NT2/D1 (cell line): ENCODE measurements at regions not wholly inside any gene's neighbourhood (a gene's known extent, or its start where the extent isn't known, plus 50 kb on each side); places are given as distances from the start of the nearest gene placed in this dataset.

Experiments
- DNase-seq: peaks from one replicate; pipeline ENCODE4 v3.0.0-alpha.2; 2011; ENCODE audit warnings: low read depth, low spot score
- H3K27me3 ChIP-seq: 2 replicates; pipeline ENCODE4 v1.6.0; 2011; ENCODE audit warnings: mild to moderate bottlenecking; ENCODE audit not compliant: insufficient read length, insufficient read depth
- H3K36me3 ChIP-seq: 2 replicates; pipeline ENCODE4 v1.6.1; 2011; ENCODE audit warnings: mild to moderate bottlenecking, low read length, mixed read lengths; ENCODE audit not compliant: insufficient read depth, insufficient read length
- H3K4me1 ChIP-seq: 2 replicates; pipeline ENCODE4 v1.5.1; 2011; ENCODE audit not compliant: insufficient read depth, insufficient read length
- H3K4me3 ChIP-seq: 2 replicates; pipeline ENCODE4 v1.5.1; 2011; ENCODE audit warnings: low read depth; ENCODE audit not compliant: insufficient read length
- H3K9ac ChIP-seq: 2 replicates; pipeline ENCODE4 v1.6.0; 2011; ENCODE audit warnings: low read depth; ENCODE audit not compliant: insufficient read length
- H3K9me3 ChIP-seq: 2 replicates; pipeline ENCODE4 v1.5.1; 2011; ENCODE audit warnings: mild to moderate bottlenecking, low read length; ENCODE audit not compliant: insufficient read depth
- SUZ12 ChIP-seq: IDR thresholded peaks from 2 replicates; pipeline ENCODE4 v1.6.1; 2011; ENCODE audit not compliant: insufficient read length, insufficient read depth; ENCODE audit errors: extremely low read depth
- YY1 ChIP-seq: IDR thresholded peaks from 2 replicates; pipeline ENCODE4 v1.6.1; 2011; ENCODE audit not compliant: insufficient read length, insufficient read depth
- ZNF274 ChIP-seq: IDR thresholded peaks from 2 replicates; pipeline ENCODE4 v1.6.1; 2011; ENCODE audit warnings: mild to moderate bottlenecking, low read depth, low read length

DNA sequence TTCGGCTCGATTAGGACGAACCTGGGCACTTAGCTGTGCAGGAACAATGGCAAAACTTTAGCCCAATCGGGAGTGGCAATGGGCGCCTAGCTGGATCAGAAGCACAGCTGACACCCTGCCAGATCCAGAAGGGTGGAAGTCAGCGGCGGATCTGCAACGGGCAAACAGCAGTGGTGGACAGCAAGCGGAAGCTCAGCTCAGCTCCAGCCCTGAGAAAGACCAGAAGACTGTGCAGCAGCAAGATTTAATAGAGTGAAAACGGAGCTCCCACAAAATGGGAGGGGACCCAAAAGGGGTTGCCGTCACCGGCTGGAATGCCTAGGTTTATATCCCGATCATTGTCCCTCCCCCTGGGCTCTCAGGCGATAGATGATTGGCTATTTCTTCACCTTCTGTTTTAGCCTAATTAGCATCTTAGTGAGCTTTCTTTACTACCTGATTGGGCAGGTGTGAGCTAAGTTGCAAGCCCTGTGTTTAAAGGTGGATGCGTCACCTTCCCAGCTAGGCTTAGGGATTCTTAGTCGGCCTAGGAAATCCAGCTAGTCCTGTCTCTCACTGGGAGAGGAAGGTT lies 1237.9 kb downstream of the CDH12 start:
- H3K4me3 ChIP-seq: no peak overlapping the region
- H3K4me1 ChIP-seq: peaks cover 3% of the 10 kb centered on the region
- no peak for DNase-seq
- TF ChIP-seq SUZ12 (no peak), ZNF274 (no peak), YY1 (no peak)
- no peaks in the 10 kb centered on the region for H3K27me3 ChIP-seq
- no peak overlapping the region for H3K9ac ChIP-seq
- no peaks in the 10 kb centered on the region for H3K36me3 ChIP-seq
- peaks cover 8% of the 10 kb centered on the region; the same call in 1 of the 2 replicates for H3K9me3 ChIP-seq

DNA sequence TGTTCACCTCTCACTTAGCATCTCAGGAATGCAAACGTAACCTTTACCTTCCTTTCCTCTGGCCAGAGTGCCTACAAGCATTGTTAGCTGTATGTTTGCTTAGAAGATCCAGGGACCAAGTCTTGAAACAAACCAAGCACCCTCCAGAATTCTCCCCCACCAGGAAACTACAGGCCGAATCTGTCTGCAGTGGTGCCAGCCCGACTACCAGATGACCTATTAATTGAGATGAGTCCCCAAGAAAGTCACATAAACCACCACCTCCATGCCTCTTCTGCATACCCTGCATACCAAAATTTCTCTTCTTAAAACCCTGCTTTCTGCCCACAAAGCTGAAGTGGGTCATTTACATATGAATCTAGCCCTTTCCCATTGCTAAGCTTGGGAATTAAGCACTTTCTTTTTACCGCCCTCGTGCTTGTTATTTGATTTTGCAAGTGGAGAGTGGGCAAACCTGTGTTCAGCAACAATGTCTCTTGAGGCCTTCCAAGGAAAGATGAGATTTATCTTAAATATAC lies 1239.1 kb downstream of the CDH12 start:
- Histone ChIP-seq H3K36me3 (no peaks in the 10 kb centered on the region), H3K9ac (no peak overlapping the region), H3K4me1 (peaks cover 3% of the 10 kb centered on the region), H3K9me3 (peaks cover 8% of the 10 kb centered on the region; the same call in 1 of the 2 replicates), H3K27me3 (no peaks in the 10 kb centered on the region), H3K4me3 (no peak overlapping the region)
- peak; percentile 73 for DNase-seq
- TF ChIP-seq SUZ12: no peak

DNA sequence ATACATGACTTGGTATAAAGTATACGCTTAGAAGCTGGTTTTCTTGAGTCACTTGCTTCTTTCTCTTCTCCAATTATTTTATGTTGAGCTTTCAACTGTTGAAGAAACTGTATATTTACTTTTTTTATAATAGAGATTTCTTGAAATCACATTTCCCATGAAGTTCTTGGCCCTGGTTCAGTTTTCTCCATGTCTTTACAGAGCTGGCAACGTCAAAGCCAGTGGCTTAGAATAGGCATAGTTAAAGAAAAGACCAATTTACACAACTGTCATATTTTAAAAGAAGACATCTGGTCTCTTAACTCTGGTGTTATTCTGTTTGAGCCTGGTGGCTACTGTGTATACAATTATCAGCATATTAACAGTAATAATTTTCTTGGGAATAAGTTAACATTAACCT lies 1249.3 kb downstream of the CDH12 start:
- H3K9me3 ChIP-seq: no peaks in the 10 kb centered on the region
- no peaks in the 10 kb centered on the region for H3K27me3 ChIP-seq
- H3K4me3 ChIP-seq: no peak overlapping the region
- no peaks in the 10 kb centered on the region for H3K36me3 ChIP-seq
- no peak for DNase-seq
- no peaks in the 10 kb centered on the region for H3K4me1 ChIP-seq
- TF ChIP-seq ZNF274 (no peak), SUZ12 (no peak), YY1 (no peak)
- H3K9ac ChIP-seq: no peak overlapping the region

DNA sequence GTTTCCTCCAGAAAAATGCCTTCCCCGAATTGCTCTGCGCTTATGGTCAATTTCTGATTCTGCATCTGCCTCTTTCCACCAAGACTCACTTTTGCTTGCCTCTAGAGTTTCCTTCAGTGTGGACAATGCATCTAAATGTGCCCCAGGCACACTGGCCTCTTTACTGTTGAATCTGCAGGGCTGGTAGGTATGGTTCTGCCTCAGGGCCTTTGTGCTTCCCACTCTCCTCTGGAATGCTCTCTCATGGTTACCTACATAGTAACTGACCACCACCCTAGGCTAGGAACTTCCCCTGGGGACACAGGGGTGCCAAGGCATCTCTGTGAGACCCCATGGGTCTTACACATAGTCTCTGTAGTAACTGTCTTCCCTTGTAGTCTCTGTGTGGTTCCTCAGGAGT lies 1258.6 kb downstream of the CDH12 start:
- TF ChIP-seq ZNF274: no peak
- no peak for TF ChIP-seq YY1
- no peak for TF ChIP-seq SUZ12

DNA sequence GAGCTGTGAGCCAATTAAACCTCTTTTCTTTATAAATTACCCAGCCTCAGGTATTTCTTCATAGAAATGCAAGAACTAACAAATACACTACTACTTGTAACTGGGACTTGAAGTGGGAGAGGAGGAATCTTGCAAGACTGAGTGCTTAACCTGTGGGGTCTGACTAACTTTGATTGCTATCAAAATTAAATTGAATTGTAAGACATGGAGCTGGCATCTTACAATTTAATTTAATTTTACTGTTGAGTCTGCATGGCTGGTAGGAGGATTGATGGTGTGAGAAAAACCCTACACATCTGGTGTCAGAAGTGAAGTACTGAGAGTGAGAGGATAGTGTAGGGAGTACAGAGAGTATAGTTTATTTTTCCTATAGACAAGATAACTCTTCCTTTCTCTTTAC lies 1259.9 kb downstream of the CDH12 start:
- DNase-seq: no peak
- TF ChIP-seq YY1: no peak
- TF ChIP-seq SUZ12: no peak
- Histone ChIP-seq H3K4me1 (no peaks in the 10 kb centered on the region), H3K27me3 (no peaks in the 10 kb centered on the region), H3K9me3 (no peaks in the 10 kb centered on the region), H3K4me3 (no peak overlapping the region), H3K9ac (no peak overlapping the region), H3K36me3 (no peaks in the 10 kb centered on the region)

More for the DNA sequence above, 1258.6 kb downstream of the CDH12 start:
- Histone ChIP-seq H3K9me3 (no peaks in the 10 kb centered on the region), H3K4me1 (no peaks in the 10 kb centered on the region), H3K27me3 (no peaks in the 10 kb centered on the region), H3K9ac (no peak overlapping the region), H3K4me3 (no peak overlapping the region), H3K36me3 (no peaks in the 10 kb centered on the region)
- DNase-seq: no peak

DNA sequence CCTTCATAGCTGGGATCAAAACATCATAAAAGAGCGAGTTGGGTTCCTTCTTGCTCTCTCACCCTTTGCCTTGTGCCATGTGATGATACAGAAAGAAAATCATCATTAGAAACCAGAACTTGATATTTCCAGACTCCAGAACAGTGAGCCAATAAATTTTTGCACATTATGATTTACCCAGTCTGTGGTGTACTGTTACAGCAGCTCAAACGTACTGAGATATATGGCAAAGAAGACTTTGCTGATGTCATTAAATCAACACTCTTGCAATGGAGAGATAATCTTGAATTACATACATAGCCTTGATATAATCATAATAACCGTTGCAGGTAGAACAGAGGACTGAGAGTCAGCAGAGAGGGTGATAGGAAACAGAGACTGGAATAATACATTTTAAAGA lies 1271.6 kb downstream of the CDH12 start:
- DNase-seq: no peak
- Histone ChIP-seq H3K4me1 (no peaks in the 10 kb centered on the region), H3K27me3 (no peaks in the 10 kb centered on the region), H3K9me3 (no peaks in the 10 kb centered on the region), H3K9ac (no peak overlapping the region), H3K4me3 (no peak overlapping the region), H3K36me3 (no peaks in the 10 kb centered on the region)
- TF ChIP-seq YY1: no peak
- no peak for TF ChIP-seq ZNF274
- TF ChIP-seq SUZ12: no peak

DNA sequence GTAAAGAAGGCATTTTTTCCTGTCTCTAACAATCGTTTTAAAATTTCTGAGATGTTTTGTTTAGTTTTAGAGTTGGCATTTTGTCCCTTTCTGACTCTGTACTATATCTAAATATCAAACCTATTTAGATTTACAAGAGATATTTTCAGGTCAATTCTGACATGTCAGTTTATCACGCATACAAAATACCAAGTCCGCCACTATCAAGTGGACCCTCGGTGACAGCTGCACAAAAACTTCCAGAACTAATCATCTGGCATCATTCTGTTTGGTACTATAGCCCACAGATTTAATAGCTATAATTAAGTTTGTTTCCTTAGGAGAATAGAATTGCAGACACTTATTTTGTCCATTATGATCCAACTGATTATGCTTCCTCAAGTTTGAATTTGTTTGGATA lies 1278.2 kb downstream of the CDH12 start:
- Histone ChIP-seq H3K9ac (no peak overlapping the region), H3K27me3 (no peaks in the 10 kb centered on the region), H3K9me3 (no peaks in the 10 kb centered on the region), H3K4me1 (no peaks in the 10 kb centered on the region), H3K36me3 (no peaks in the 10 kb centered on the region), H3K4me3 (no peak overlapping the region)
- no peak for DNase-seq
- TF ChIP-seq YY1: no peak
- TF ChIP-seq ZNF274: no peak
- no peak for TF ChIP-seq SUZ12

DNA sequence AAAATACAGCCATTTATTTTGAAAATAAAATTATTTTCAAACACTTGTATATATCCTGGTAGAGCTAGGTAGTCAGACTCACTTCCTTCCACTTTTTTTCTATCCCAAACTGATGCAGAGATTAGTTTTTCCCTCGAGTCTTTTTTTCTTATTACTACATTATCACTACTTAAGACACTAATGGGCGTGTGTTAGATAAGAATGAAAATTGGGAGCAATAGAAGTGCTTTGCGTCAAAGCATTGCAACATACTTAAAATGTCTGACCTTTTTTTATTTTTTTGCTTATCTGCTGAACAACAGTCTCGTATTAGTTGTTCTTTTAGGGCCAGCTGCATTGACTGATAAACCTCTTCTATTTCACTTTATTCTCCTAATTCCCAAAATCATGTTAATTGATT lies 1278.7 kb downstream of the CDH12 start:
- no peaks in the 10 kb centered on the region for H3K36me3 ChIP-seq
- DNase-seq: no peak

More for the DNA sequence above, 1278.7 kb downstream of the CDH12 start:
- TF ChIP-seq SUZ12 (no peak), YY1 (no peak), ZNF274 (no peak)
- no peak overlapping the region for H3K4me3 ChIP-seq
- no peaks in the 10 kb centered on the region for H3K4me1 ChIP-seq
- H3K9me3 ChIP-seq: no peaks in the 10 kb centered on the region
- H3K9ac ChIP-seq: no peak overlapping the region
- H3K27me3 ChIP-seq: no peaks in the 10 kb centered on the region
